ENCODE measurements at regions not wholly inside any gene's neighbourhood (a gene's known extent, or its start where the extent isn't known, plus 50 kb on each side); places are given as distances from the start of the nearest gene placed in this dataset.
A peak's percentile ranks its signal among the peaks of the same experiment; 100 is the strongest.

GRCh38 chr4:133668061-133668851 lies 519.2 kb downstream of the PCDH10 start:
- Histone ChIP-seq H3K4me1 (ENCODE audit: control insufficient read depth, insufficient read depth, low read length) (no peaks in the 10 kb centered on the region), H3K27ac (ENCODE audit: low read length) (no peak overlapping the region), H3K27me3 (ENCODE audit: control insufficient read depth, insufficient read depth, low read length) (no peaks in the 10 kb centered on the region), H3K4me3 (ENCODE audit: low read length) (no peak overlapping the region), H3K9me3 (ENCODE audit: control insufficient read depth, low read depth, low read length) (no peaks in the 10 kb centered on the region), H3K36me3 (ENCODE audit: control insufficient read depth, insufficient read depth, low read length) (no peaks in the 10 kb centered on the region)
- 80% methylated on average over 2 of the region's 6 CpGs for WGBS (ENCODE audit: insufficient coverage, low lambda C conversion rate)
- DNase-seq: peak; percentile 3 to 28

GRCh38 chr4:133647206-133647605 lies 498.1 kb downstream of the PCDH10 start:
- Histone ChIP-seq H3K4me1 (ENCODE audit: control insufficient read depth, insufficient read depth, low read length) (peaks cover 6% of the 10 kb centered on the region), H3K36me3 (ENCODE audit: control insufficient read depth, insufficient read depth, low read length) (no peaks in the 10 kb centered on the region), H3K9me3 (ENCODE audit: control insufficient read depth, low read depth, low read length) (no peaks in the 10 kb centered on the region), H3K27me3 (ENCODE audit: control insufficient read depth, insufficient read depth, low read length) (no peaks in the 10 kb centered on the region), H3K4me3 (ENCODE audit: low read length) (no peak overlapping the region), H3K27ac (ENCODE audit: low read length) (peak overlapping the region; percentile 66)
- WGBS (ENCODE audit: insufficient coverage, low lambda C conversion rate): 17% methylated on average over 1 of the region's 2 CpGs
- peak; percentile 52 to 79 for DNase-seq

DNA sequence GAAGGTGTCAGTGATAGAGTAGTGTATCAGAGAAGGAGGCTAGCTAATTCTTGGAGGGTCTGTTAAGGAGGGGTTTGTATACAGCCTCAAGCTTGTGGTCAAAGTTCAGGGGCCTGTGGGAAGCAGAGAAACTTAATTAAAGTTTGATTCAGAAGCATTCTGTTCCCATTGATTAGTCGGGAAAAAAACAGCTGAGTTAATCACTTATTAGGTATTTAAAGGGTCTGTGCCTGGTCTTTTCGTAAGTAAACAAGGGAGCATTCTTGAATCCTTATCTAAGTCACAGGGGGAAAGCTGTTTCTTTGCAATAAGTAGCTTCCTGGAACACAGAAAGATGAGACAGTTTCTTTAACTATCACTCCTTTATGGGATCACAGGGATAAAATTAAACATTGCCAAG lies 492.1 kb downstream of the PCDH10 start:
- H3K4me1 ChIP-seq (ENCODE audit: control insufficient read depth, insufficient read depth, low read length): peaks cover 9% of the 10 kb centered on the region
- no peaks in the 10 kb centered on the region for H3K27me3 ChIP-seq (ENCODE audit: control insufficient read depth, insufficient read depth, low read length)
- H3K9me3 ChIP-seq (ENCODE audit: control insufficient read depth, low read depth, low read length): no peaks in the 10 kb centered on the region
- no peak overlapping the region for H3K27ac ChIP-seq (ENCODE audit: low read length)
- H3K36me3 ChIP-seq (ENCODE audit: control insufficient read depth, insufficient read depth, low read length): no peaks in the 10 kb centered on the region
- WGBS (ENCODE audit: insufficient coverage, low lambda C conversion rate): 0% methylated on average over 1 of the region's 2 CpGs
- no peak overlapping the region for H3K4me3 ChIP-seq (ENCODE audit: low read length)
- DNase-seq: peak in 1 of 2 donors; percentile 5

GRCh38 chr4:133638751-133639150 lies 489.7 kb downstream of the PCDH10 start:
- WGBS (ENCODE audit: insufficient coverage, low lambda C conversion rate): no CpG with 5 or more reads among the region's 2 CpGs
- peak; percentile 71 to 90 for DNase-seq
- H3K4me3 ChIP-seq (ENCODE audit: low read length): no peak overlapping the region
- H3K27ac ChIP-seq (ENCODE audit: low read length): peak overlapping the region; percentile 46
- peaks cover 3% of the 10 kb centered on the region for H3K9me3 ChIP-seq (ENCODE audit: control insufficient read depth, low read depth, low read length)
- no peaks in the 10 kb centered on the region for H3K27me3 ChIP-seq (ENCODE audit: control insufficient read depth, insufficient read depth, low read length)
- H3K36me3 ChIP-seq (ENCODE audit: control insufficient read depth, insufficient read depth, low read length): no peaks in the 10 kb centered on the region
- peaks cover 9% of the 10 kb centered on the region for H3K4me1 ChIP-seq (ENCODE audit: control insufficient read depth, insufficient read depth, low read length)

DNA sequence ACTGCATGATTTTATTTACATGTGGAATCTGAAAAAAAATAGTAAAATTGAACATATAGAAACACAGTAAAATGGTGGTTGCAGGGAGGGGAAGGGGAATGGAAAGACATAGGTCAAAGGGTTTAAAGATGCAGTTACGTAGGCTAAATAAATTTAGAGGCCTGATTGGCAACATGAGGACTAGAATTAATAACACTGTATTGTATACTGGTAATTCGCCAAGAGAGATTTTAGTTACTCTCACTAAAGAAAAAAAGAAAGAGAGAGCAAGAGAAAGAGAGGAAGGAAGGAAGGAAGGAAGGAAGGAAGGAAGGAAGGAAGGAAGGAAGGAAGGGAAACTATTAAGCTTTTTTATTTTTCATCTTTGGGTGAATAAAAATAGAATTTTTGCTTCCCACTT lies 488.1 kb downstream of the PCDH10 start:
- DNase-seq: no peak
- Histone ChIP-seq H3K9me3 (ENCODE audit: control insufficient read depth, low read depth, low read length) (peaks cover 3% of the 10 kb centered on the region), H3K27me3 (ENCODE audit: control insufficient read depth, insufficient read depth, low read length) (no peaks in the 10 kb centered on the region), H3K27ac (ENCODE audit: low read length) (no peak overlapping the region), H3K4me1 (ENCODE audit: control insufficient read depth, insufficient read depth, low read length) (peaks cover 9% of the 10 kb centered on the region), H3K4me3 (ENCODE audit: low read length) (no peak overlapping the region), H3K36me3 (ENCODE audit: control insufficient read depth, insufficient read depth, low read length) (no peaks in the 10 kb centered on the region)
- whole genome bisulfite sequencing (ENCODE audit: insufficient coverage, low lambda C conversion rate): 86% methylated on average over 2 of the region's 2 CpGs

DNA sequence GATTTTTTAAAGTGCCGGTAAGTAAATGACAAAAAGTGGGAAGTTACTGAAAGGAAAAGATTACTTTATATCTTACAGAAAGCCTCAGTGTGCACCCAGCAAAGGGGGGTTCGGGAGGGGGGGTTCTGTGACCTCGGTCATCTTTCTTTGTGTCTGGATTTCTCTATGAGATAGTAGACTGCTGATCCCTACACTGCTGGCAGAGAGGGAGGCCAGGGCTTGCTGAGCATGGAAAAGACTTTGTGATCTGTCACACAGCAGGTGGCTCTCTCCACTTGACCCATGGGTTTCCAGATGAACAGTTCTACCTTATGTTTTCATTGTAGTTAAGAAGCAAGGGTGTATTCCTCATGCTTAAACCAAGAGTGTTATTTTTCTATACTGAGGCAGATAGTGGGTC lies 475.6 kb downstream of the PCDH10 start:
- Histone ChIP-seq H3K27ac (ENCODE audit: low read length) (peak overlapping the region; percentile 11), H3K36me3 (ENCODE audit: control insufficient read depth, insufficient read depth, low read length) (no peaks in the 10 kb centered on the region), H3K27me3 (ENCODE audit: control insufficient read depth, insufficient read depth, low read length) (no peaks in the 10 kb centered on the region), H3K4me3 (ENCODE audit: low read length) (no peak overlapping the region), H3K4me1 (ENCODE audit: control insufficient read depth, insufficient read depth, low read length) (peaks cover 11% of the 10 kb centered on the region), H3K9me3 (ENCODE audit: control insufficient read depth, low read depth, low read length) (no peaks in the 10 kb centered on the region)
- peak; percentile 15 to 48 for DNase-seq
- WGBS (ENCODE audit: insufficient coverage, low lambda C conversion rate): no CpG with 5 or more reads among the region's 3 CpGs

DNA sequence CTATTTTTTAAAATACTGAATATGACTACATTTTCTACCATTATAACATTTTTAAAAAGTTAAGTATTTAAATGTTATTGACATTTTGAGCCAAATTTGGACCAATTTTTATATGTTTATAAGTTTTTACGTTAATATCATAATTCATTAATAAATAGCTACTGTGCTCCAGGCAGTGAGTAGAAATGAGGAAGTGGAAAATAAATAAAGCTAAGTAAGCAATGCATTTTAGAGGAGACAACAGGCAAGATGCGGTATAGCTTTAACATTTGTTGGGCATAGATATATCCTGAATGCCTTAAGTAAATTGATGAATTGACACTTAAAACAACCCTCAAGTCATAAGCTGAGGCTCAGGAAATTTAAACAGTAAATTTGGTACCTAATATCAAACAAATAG lies 474.8 kb downstream of the PCDH10 start:
- Histone ChIP-seq H3K27me3 (ENCODE audit: control insufficient read depth, insufficient read depth, low read length) (no peaks in the 10 kb centered on the region), H3K4me3 (ENCODE audit: low read length) (no peak overlapping the region), H3K36me3 (ENCODE audit: control insufficient read depth, insufficient read depth, low read length) (no peaks in the 10 kb centered on the region), H3K9me3 (ENCODE audit: control insufficient read depth, low read depth, low read length) (no peaks in the 10 kb centered on the region), H3K27ac (ENCODE audit: low read length) (no peak overlapping the region), H3K4me1 (ENCODE audit: control insufficient read depth, insufficient read depth, low read length) (peaks cover 11% of the 10 kb centered on the region)
- 21% methylated on average over 2 of the region's 2 CpGs for WGBS (ENCODE audit: insufficient coverage, low lambda C conversion rate)
- DNase-seq: peak in 1 of 2 donors; percentile 33

DNA sequence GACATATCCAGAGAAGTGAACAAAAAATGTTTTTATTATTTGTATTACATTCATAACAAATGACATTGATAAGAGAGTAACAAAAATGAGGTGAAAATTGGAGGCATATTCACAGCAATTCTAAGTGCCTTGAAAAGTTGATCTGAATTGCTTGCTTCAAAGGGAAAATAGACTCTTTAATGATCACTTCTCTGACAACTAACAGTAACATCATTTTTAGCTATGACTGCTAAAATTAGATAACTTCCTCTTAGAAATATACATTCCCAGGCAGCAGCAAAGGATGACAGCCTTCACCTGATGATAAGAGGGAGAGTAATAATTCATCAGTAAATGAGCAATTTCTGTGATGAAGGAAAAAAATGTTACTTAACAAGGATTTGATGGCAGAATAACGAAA lies 472.5 kb downstream of the PCDH10 start:
- no peak for DNase-seq
- H3K27ac ChIP-seq (ENCODE audit: low read length): no peak overlapping the region
- peaks cover 11% of the 10 kb centered on the region for H3K4me1 ChIP-seq (ENCODE audit: control insufficient read depth, insufficient read depth, low read length)
- H3K36me3 ChIP-seq (ENCODE audit: control insufficient read depth, insufficient read depth, low read length): no peaks in the 10 kb centered on the region
- no peak overlapping the region for H3K4me3 ChIP-seq (ENCODE audit: low read length)
- no peaks in the 10 kb centered on the region for H3K9me3 ChIP-seq (ENCODE audit: control insufficient read depth, low read depth, low read length)
- no peaks in the 10 kb centered on the region for H3K27me3 ChIP-seq (ENCODE audit: control insufficient read depth, insufficient read depth, low read length)
- WGBS (ENCODE audit: insufficient coverage, low lambda C conversion rate): 100% methylated on average over 1 of the region's 1 CpG

DNA sequence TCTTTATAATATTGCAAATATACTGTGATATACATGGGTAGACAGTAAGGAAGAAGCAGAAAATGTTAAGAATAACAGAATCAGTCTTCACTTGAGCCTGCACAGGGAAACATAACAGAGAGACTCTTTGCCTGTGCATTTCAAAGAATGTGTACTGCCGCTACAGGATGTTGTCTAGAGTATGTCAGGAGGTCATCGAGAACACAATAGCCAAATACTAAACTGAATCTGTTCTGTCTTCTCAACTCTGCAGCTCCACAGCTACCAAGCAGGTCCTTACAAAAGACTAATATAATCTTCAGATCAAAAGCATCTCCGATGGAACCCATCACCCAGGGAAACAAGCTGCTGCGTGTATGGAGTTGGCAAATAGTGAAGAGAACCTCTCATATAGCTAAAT lies 471.5 kb downstream of the PCDH10 start:
- DNase-seq: no peak
- Histone ChIP-seq H3K27me3 (ENCODE audit: control insufficient read depth, insufficient read depth, low read length) (no peaks in the 10 kb centered on the region), H3K4me1 (ENCODE audit: control insufficient read depth, insufficient read depth, low read length) (peaks cover 8% of the 10 kb centered on the region), H3K4me3 (ENCODE audit: low read length) (no peak overlapping the region), H3K9me3 (ENCODE audit: control insufficient read depth, low read depth, low read length) (no peaks in the 10 kb centered on the region), H3K27ac (ENCODE audit: low read length) (no peak overlapping the region), H3K36me3 (ENCODE audit: control insufficient read depth, insufficient read depth, low read length) (no peaks in the 10 kb centered on the region)
- no CpG with 5 or more reads among the region's 4 CpGs for WGBS (ENCODE audit: insufficient coverage, low lambda C conversion rate)

GRCh38 chr4:133618963-133619362 lies 469.9 kb downstream of the PCDH10 start:
- WGBS (ENCODE audit: insufficient coverage, low lambda C conversion rate): no CpG with 5 or more reads among the region's 1 CpG
- Histone ChIP-seq H3K4me3 (ENCODE audit: low read length) (no peak overlapping the region), H3K36me3 (ENCODE audit: control insufficient read depth, insufficient read depth, low read length) (no peaks in the 10 kb centered on the region), H3K27ac (ENCODE audit: low read length) (no peak overlapping the region), H3K4me1 (ENCODE audit: control insufficient read depth, insufficient read depth, low read length) (peaks cover 1% of the 10 kb centered on the region), H3K27me3 (ENCODE audit: control insufficient read depth, insufficient read depth, low read length) (no peaks in the 10 kb centered on the region), H3K9me3 (ENCODE audit: control insufficient read depth, low read depth, low read length) (no peaks in the 10 kb centered on the region)
- no peak for DNase-seq

DNA sequence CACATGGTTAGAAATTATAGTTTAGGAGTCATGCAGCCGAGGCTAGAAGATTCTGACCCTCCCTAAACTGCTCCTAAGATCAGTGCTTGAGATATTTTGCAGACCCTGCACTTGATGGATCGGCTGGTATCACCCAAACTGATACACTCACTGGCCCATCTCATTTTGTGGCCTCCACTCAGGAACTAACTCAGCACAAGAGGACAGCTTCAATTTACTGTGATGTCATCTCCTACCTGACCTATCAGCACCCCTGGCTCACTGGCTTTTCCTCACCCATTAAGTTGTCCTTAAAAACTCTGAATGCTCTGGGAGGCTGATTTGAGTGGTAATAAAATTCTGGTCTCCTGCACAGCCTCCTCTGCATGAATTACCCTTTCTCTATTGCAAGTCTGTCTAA lies 450.9 kb downstream of the PCDH10 start:
- H3K27me3 ChIP-seq (ENCODE audit: control insufficient read depth, insufficient read depth, low read length): no peaks in the 10 kb centered on the region
- no peak overlapping the region for H3K4me3 ChIP-seq (ENCODE audit: low read length)
- H3K9me3 ChIP-seq (ENCODE audit: control insufficient read depth, low read depth, low read length): no peaks in the 10 kb centered on the region
- no peaks in the 10 kb centered on the region for H3K4me1 ChIP-seq (ENCODE audit: control insufficient read depth, insufficient read depth, low read length)
- DNase-seq: no peak
- H3K36me3 ChIP-seq (ENCODE audit: control insufficient read depth, insufficient read depth, low read length): no peaks in the 10 kb centered on the region
- no peak overlapping the region for H3K27ac ChIP-seq (ENCODE audit: low read length)
- WGBS (ENCODE audit: insufficient coverage, low lambda C conversion rate): no CpG with 5 or more reads among the region's 2 CpGs

Data from large intestine (tissue), 3 donors.